ENCODE measurements at regions not wholly inside any gene's neighbourhood (a gene's known extent, or its start where the extent isn't known, plus 50 kb on each side); places are given as distances from the start of the nearest gene placed in this dataset.
A peak's percentile ranks its signal among the peaks of the same experiment; 100 is the strongest.

- peak; percentile 49 to 90 for DNase-seq (ENCODE audit: extremely low spot score in 2 of 2)
- Histone ChIP-seq H3K27me3 (no peaks in the 10 kb centered on the region), H3K27ac (no peak overlapping the region), H3K4me1 (no peaks in the 10 kb centered on the region), H3K9me3 (no peaks in the 10 kb centered on the region), H3K36me3 (no peaks in the 10 kb centered on the region), H3K4me3 (no peak overlapping the region)
- intact Hi-C loops (cut with DNase I), result no loop called here
- TF ChIP-seq CTCF (IDR thresholded peaks at IDR 0.05), result no peak
- TF ChIP-seq POLR2A (IDR thresholded peaks at IDR 0.05), result no peak
- no peak for TF ChIP-seq POLR2AphosphoS5 (IDR thresholded peaks at IDR 0.05; ENCODE audit: insufficient read depth in 1 of 2, low read depth in 1 of 2)
Observed at GRCh38 chr10:47101807-47102206, 190.6 kb downstream of the PTPN20 start.

GRCh38 chr10:47104151-47104605 is 192.9 kb downstream of the PTPN20 start:
- TF ChIP-seq CTCF (IDR thresholded peaks at IDR 0.05), result no peak
- no peak for TF ChIP-seq POLR2AphosphoS5 (IDR thresholded peaks at IDR 0.05; ENCODE audit: insufficient read depth in 1 of 2, low read depth in 1 of 2)
- no peak for TF ChIP-seq POLR2A (IDR thresholded peaks at IDR 0.05)
- Histone ChIP-seq H3K9me3 (no peaks in the 10 kb centered on the region), H3K4me1 (no peaks in the 10 kb centered on the region), H3K36me3 (no peaks in the 10 kb centered on the region), H3K4me3 (no peak overlapping the region), H3K27me3 (no peaks in the 10 kb centered on the region), H3K27ac (no peak overlapping the region)
- intact Hi-C loops (cut with DNase I), result no loop called here
- peak; percentile 40 to 77 for DNase-seq (ENCODE audit: extremely low spot score in 2 of 2)

- H3K4me3 ChIP-seq, result no peak overlapping the region
- H3K27ac ChIP-seq, result no peak overlapping the region
- no peaks in the 10 kb centered on the region for H3K9me3 ChIP-seq
- TF ChIP-seq CTCF (IDR thresholded peaks at IDR 0.05), result no peak
- no peak for TF ChIP-seq POLR2AphosphoS5 (IDR thresholded peaks at IDR 0.05; ENCODE audit: insufficient read depth in 1 of 2, low read depth in 1 of 2)
- TF ChIP-seq POLR2A (IDR thresholded peaks at IDR 0.05), result no peak
- peak; percentile 77 to 80 for DNase-seq (ENCODE audit: extremely low spot score in 2 of 2)
- no peaks in the 10 kb centered on the region for H3K36me3 ChIP-seq
- intact Hi-C loops (cut with DNase I), result no loop called here
- H3K27me3 ChIP-seq, result no peaks in the 10 kb centered on the region
- H3K4me1 ChIP-seq, result no peaks in the 10 kb centered on the region
Observed at GRCh38 chr10:47104786-47105385, 193.7 kb downstream of the PTPN20 start.

GRCh38 chr10:47107007-47107747 is 192.8 kb upstream of the GDF10 start:
- intact Hi-C loops (cut with DNase I), result no loop called here
- no peaks in the 10 kb centered on the region for H3K9me3 ChIP-seq
- no peak overlapping the region for H3K27ac ChIP-seq
- no peaks in the 10 kb centered on the region for H3K36me3 ChIP-seq
- no peak for TF ChIP-seq POLR2A (IDR thresholded peaks at IDR 0.05)
- no peak for TF ChIP-seq POLR2AphosphoS5 (IDR thresholded peaks at IDR 0.05; ENCODE audit: insufficient read depth in 1 of 2, low read depth in 1 of 2)
- no peak for TF ChIP-seq CTCF (IDR thresholded peaks at IDR 0.05)
- DNase-seq (ENCODE audit: extremely low spot score in 2 of 2), result peak; percentile 79 to 83
- H3K4me1 ChIP-seq, result no peaks in the 10 kb centered on the region
- H3K4me3 ChIP-seq, result no peak overlapping the region
- no peaks in the 10 kb centered on the region for H3K27me3 ChIP-seq

GRCh38 chr10:47109906-47110305 is 190.1 kb upstream of the GDF10 start:
- Histone ChIP-seq H3K9me3 (no peaks in the 10 kb centered on the region), H3K27me3 (no peaks in the 10 kb centered on the region), H3K27ac (no peak overlapping the region), H3K4me3 (no peak overlapping the region), H3K4me1 (no peaks in the 10 kb centered on the region), H3K36me3 (no peaks in the 10 kb centered on the region)
- intact Hi-C loops (cut with DNase I), result no loop called here
- TF ChIP-seq POLR2AphosphoS5 (IDR thresholded peaks at IDR 0.05; ENCODE audit: insufficient read depth in 1 of 2, low read depth in 1 of 2) (no peak), CTCF (IDR thresholded peaks at IDR 0.05) (no peak), POLR2A (IDR thresholded peaks at IDR 0.05) (no peak)
- DNase-seq (ENCODE audit: extremely low spot score in 2 of 2), result no peak

Measured in vagina (tissue), 2 donors.